Ureter (tissue), 1 donor: ENCODE measurements at regions not wholly inside any gene's neighbourhood (a gene's known extent, or its start where the extent isn't known, plus 50 kb on each side); places are given as distances from the start of the nearest gene placed in this dataset.
"Not testable (repeated sequence)": the region's sequence is repeated elsewhere in the genome, so short reads cannot be mapped to it uniquely, and the experiment has no call there.

ENCODE experiments used
- DNase-seq: peaks from one replicate; pipeline ENCODE4 v3.0.0-alpha.2; 2020; ENCODE audit warnings: low spot score
- donor health status: DM: yes; HTN: yes; CAD: no.

DNA sequence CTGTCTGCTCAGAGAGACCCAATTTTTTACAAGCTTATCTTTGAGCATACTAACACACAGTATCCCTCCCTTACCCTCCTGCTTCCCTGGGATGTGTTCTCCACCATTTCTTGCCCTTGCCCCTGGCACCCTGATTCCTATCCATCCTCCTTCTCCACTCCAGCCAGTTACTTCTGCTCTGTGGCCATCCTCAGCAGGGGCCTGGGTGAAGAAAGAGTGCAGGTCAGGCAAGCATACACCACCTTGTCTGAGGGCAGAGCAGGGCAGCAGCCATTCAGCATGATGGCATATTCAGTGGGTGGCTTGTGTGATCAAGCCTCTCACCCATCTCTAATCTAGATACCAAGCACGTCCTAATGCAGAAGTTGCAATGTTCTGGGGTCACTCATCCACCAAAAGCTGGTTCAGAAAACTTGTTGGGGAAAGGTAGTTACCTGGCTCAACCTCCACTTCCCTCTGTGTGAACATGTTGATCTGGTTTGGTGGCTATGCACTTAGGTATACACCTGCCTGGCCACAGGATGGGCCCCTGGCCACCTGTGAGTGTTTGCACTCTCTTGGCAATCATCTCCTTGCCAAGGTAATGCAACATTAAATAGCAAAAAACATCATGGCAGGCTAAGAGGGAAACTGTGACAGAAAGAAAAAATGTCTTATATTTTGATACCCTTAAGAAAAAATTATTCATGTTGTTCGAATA is 900.3 kb upstream of the MIR17HG start:
- DNase-seq, result no peak

DNA sequence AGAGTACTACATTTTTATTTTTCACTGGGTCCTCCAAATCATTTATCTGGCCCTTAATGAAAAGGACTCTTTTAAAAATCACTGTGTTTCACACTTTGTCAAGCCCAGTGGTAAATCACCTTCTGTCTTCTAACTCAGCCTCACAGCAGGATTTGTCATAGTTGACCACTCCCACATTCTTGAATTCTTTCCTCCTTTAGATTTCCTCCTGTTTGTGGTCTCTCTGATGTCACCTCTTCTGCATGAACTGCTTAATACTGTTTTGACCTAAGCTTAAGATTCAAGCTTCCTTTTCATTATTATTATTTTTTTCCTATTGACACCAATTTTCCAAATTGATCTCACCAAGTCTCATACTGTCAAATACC is 899.8 kb upstream of the MIR17HG start:
- DNase-seq, result no peak

DNA sequence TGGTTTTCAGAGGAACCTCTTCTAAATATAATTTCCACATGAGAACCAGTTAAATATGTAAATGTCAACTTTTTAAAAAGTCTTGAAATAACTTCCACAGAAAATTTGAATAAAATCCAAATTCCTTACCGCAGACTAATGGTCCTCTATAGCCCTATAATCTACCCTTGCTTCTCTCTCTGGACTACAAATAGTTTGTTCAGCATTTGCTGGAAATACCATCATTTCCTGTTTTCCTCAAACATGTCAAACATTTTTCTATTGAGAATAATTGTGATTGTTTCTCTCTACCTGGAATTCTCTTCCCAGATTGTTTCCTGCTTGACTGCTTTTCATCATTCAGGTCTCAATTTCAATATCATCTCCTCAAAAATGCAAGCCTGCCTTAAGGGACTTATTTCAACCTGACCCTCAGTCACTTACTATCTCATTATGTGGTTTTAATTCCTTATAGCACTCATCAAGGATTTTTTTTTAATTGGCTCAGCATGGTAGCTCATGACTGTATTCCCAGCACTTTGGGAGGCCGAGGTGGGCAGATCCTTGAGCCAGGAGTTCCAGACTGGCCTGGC is 898.9 kb upstream of the MIR17HG start:
- no peak for DNase-seq

DNA sequence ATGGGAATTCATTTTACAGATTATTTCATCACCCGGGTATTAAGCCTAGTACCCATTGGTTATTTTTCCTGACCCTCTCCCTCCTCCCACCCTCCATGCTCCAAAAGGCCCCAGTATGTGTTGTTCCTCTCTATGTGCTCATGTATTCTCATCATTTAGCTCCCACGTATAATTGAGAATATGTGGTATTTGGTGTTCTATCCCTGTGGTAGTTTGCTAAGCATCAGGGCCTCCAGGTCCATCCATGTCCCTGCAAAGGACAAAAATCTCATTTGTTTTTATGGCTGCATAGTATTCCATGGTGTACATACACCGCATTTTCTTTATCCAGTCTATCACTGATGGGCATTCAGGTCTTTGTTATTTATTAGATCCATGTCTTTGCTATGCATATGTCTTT is 894.1 kb upstream of the MIR17HG start:
- no peak for DNase-seq

DNA sequence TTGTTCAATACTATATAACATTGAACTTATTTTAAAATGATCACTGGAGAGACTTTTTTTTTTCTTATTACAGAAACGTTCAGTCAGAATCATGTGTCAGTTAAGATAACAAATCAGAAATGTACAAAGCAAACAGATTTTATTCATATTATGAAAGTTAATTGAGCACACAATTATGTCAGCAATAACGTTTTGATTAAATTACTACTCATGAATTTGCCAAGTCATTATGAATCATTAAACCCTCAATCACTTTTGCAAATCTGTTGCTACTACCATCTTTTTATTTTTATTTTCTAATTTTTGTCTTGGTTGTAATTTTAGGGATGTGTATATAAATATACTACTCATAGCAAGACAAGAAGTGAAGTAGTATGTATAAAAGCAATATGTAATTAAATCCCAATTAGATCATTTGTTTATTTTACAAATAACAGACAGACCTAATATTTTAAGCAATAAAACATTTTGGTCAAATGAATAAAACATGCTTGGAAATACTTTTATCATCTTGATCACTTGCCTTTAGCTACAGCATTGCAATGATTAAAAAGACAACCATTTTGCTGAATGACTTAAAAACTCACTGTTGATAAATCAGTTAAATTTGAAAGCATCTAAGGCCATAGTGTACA is 893.4 kb upstream of the MIR17HG start:
- DNase-seq, result no peak

DNA sequence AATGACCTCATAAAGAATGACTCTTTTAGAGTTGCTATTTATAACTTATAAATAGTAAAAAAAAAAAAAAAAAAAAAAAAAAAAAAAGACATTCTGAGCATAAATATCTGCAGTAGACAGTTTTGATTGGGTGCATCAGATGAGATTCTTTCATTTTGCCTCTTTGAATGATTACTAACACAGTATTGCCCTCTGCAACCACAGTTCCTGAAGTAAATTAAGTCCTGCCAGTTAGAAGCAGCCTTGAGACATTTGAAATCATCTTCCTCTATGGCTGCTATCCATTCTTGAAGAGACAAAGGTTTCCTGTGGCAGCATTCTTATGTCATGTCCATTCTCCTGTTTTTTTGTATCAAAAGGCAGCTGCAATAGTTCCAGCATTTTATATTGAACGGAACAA is 892.4 kb upstream of the MIR17HG start:
- no peak for DNase-seq

DNA sequence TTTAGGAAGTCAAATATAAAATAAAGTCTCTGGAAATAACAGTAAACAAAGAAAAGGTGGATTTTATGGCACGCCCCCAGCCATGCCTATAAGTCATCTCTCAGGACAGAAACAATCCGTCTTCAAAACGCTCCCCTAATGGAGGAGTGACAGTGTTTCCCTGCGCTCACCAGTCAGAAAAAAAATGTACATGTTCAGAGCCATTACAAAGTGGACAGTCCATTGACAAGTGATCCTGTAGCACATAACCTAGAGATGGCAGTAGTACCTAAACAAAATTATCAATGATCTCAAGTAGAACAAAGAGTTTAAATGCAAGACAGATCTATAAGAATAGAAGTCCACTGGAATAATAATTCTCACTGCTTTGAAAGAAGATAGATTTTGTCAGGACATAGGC is 891.7 kb upstream of the MIR17HG start:
- no peak for DNase-seq

DNA sequence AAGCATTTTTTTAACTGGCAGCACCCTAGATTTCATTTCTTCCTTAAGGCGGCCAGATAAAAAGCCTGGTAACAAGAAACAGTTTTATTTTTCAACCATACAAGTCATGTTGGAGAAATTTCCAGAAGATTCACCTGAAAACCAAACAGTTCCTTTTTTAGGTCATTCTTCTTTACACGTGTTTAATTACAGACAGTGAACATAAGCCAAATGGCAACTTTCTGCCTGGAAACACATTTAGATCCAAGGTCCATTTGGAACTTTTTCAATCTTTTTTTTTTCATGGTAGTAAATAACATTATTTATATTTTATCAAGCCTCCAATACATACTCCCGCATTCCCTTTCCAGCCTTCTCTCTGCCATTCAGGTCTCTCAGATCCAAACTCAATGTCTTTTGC is 886.1 kb upstream of the MIR17HG start:
- no peak for DNase-seq

DNA sequence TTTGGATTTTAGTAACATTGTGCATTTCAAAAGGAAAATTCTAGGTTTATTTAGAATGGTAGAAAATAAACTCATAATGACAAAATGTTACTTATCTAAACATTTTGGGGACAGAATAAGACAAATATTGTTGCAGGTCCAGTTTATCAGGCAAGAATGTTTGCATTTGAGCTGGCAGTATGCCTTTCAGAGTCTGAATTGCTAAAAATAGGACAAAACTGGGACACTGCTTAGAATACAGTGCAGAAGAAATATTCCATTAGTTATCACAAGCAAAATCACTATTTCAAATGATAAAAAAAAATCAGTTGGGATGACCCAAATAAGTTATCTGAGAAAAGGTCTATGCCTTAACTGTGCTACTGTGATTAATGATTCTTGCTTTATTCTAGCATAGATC is 870.3 kb upstream of the MIR17HG start:
- no peak for DNase-seq

DNA sequence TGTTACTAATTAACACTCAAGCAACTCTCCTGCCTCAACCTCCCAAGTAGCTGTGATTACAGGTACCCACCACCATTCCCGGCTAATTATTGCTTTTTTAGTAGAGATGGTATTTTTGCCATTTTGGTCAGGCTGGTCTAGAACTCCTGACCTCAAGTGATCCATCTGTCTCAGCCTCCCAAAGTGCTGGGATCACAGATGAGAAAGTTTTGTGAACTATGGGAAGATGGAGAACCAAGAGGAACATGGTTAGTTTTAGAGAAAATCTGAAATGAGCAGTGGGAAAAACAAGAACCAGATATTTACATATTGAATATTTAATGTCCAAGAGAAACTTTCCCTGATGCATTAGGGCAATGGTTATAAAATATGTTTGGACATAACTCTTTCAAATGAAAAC is 863.6 kb upstream of the MIR17HG start:
- DNase-seq, result no peak

DNA sequence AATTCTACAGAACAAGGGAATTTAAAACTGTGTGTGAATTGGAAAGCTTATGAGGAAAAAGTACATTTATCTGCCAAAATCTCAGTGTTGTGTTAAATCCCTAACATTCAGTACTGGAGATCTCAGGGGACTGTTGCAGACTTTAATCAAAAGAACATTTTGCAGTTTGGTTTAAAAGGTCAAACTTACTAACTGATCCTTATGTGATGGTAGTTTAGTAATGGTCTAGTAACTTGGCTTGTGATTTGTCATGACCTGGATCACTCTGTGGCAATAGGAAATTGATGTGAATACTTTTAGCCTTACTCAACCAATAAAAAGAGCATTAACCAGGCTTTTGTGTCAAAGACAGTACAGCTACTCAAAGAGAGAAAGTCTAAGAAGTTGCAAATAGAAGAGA is 862.1 kb upstream of the MIR17HG start:
- DNase-seq, result no peak

DNA sequence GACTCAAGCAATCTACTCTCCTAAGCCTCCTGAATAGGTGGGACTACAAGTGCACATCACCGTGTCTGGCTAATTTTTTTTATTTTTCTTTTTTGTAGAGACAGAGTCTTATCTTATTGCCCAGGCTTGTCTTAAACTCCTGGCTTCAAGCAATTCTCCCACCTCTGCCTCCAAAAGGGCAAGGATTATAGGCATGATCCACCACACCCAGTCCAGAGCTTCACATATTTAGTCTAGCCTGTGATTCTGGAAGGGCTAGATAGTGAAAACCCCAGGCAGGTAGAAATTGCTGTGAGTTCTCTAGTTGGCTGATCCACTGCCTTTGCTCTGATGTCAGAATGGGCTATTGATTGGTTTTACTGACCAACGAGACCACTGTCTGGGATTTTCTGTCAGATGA is 854.6 kb upstream of the MIR17HG start:
- DNase-seq, result no peak

DNA sequence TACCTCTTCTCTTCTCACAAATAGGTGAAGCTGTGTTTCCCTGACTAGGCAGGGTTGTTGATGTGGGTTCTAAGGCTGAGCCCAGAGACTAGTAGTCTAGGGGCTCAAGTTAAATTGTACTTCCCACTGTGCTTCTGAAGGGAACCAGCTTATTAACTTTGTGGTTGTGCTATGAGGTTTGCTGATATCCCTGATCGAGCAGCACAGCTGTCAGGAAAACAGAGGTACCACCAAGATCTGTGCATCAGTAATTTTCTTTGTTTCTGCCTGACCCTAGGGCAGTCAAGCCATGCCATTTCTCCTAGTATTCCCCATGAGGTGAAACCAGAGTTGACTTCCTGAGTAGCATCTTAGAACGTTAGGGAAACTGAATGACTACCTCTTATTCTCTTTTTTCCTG is 853.8 kb upstream of the MIR17HG start:
- DNase-seq, result no peak

DNA sequence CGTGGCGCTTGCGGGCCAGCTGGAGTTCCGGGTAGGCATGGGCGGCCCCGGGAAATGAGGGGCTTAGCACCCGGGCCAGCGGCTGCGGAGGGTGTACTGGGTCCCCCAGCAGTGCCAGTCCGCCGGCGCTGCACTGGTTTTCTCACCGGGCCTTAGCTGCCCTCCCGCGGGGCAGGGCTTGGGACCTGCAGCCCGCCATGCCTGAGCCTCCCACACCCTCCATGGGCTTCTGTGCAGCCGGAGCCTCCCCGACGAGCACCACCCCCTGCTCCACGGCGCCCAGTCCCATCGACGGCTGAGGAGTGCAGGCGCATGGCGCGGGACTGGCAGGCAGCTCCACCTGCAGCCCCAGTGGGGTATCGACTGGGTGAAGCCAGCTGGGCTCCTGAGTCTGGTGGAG is 852.6 kb upstream of the MIR17HG start:
- not testable (repeated sequence) for DNase-seq

DNA sequence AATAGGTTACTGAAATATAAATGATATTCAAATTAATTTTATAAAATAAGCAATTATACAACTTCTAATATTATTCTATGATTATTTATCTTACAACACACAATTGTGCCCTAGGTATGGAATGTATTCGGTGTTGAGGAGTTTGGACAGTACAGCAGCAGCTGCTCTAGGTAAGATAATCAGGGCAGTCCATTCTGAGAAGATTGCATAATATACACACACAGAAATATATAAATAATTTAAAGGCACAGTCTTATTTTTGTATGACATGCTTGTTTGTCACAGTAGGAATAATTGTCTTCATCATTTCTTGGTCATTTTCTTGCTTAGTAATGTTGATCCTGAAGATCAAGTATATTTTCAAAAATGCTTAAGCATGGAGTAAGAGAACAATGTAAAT is 849.4 kb upstream of the MIR17HG start:
- no peak for DNase-seq

DNA sequence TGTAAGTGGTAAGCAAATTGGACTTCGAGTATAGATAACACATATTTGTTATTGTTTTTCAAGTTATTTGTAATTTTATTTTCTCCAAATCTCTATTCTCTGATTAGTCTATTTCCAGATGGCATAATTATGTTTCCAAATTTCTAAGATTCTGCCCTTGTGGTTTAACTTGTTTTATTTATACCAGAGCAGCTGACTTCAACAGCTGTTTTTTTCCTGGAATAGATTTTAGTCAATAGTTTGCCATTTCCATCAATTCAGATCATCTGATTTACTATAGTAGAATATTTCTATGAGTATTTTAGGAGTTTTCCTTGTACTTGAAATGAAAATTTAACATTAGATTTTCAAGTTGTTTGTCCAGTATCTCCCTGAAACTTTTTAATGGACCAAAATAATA is 848.7 kb upstream of the MIR17HG start:
- no peak for DNase-seq

DNA sequence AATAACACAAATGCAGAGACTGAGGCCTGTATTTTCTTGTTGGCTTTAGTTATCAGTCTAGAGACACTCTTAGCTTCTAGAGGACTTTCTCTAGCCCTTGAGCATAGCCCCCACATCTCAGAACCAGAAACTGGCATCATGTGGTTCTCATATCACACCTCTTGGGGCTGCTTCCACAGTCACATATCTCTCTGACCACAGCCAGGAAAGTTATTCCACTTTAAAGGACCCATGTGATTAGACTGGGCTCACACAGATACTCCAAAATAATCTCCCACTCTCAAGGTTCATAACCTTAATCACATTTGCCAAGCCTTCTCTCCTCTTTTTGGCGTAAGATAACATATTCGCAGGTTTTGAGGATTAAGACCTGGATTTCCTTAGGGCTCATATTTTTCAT is 846.9 kb upstream of the MIR17HG start:
- DNase-seq, result no peak

DNA sequence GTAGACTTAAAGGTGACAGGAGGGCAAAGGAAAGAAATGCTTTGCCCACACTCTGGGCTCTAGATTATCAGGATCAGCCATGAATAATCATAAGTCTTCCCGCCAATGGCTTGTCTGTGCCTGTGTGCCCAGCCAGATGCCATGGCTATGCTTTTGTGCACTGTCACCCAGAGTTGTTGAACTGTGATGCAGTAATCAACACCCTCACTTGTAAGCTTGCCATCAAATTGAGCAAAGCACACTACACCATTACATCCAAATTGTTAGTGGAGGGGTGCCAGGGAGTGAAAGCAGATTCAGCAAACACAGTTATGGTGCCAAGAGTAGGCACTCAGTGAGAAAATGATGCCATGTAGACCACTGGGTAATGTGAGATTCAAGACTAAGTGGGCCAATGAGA is 845.3 kb upstream of the MIR17HG start:
- no peak for DNase-seq

DNA sequence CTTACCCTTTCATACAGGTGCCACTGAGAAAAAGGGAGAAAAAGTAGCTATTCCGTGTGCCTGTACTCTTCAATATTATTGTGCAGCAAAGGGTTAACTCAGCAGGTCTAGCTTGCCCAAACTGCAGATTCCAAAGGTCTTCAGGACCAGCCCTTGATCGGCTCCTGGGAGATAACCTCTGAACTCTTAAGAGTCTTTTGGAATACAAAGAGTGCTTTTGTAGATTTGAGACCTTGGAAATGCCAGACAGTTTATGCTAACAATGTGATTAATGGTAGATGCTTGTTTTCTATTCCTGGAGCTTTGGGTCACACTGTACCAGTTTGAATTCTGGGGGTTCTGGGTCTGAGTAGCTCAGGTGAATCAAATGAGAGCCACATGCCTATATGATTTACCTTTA is 844.7 kb upstream of the MIR17HG start:
- DNase-seq, result no peak

DNA sequence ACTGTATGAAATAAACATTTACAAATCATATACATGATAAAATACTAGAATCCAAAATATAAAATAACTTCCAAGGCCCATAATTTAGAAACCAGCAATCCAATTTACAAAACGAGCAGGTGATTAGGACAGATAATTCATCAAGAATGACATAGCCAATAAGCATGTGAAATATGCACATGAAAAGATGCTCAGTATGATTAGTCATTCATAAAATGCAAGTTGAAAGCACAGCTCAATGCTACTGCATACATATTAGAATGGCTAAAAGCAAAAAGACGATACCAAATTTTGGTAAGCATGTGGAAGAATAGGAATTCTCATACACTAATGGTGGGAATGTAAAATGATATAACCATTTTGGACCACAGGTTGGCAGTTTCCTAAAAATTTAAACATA is 837.2 kb upstream of the MIR17HG start:
- DNase-seq, result no peak

DNA sequence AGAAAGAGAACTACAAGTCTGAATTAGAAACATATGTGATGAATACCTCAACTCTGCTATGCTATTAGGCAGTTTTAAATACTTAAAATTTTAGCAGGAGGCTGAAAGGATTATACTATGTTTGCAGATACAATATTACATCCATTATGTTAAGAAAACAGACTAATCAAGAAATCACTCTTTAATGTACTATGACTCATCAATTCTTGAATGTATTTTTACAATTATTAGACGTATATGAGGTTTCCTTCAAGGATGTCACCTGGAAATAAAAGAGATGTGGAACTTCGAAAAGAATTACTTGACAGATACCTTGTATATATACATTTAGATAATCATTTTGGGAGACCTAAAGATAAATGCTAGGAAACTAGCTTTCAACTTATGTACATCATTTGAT is 835.6 kb upstream of the MIR17HG start:
- DNase-seq, result no peak

DNA sequence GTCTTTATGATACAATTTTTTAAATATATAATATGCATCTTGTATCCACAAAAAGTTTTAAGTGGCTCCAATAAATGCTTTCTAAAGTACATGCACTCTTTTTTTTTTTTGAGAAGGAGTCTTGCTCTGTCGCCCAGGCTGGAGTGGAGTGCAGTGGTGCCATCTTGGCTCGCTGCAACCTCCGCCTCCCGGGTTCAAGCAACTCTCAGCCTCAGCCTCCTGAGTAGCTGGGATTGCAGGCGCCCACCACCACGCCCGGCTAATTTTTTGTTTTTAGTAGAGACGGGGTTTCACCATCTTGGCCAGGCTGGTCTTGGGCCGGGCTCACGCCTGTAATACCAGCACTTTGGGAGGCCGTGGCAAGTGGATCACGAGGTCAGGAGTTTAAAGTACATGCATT is 832.8 kb upstream of the MIR17HG start:
- DNase-seq, result not testable (repeated sequence)

DNA sequence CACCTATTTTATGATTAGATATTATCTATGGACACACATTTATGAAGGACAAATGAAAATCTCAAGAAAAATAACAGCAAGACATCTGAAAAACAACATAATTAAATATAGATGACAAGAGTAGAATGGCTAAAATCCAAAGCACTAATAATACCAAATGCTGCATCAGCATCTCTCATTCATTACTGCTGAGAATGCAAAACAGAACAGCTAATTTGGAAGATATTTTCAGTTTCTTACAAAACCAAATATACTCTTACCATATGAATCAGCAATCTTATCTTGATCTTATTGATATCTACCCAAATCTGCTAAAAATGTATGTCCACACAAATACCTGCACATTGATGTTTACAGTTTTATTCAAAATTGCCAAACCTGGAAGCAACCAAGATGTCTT is 829.1 kb upstream of the MIR17HG start:
- no peak for DNase-seq

DNA sequence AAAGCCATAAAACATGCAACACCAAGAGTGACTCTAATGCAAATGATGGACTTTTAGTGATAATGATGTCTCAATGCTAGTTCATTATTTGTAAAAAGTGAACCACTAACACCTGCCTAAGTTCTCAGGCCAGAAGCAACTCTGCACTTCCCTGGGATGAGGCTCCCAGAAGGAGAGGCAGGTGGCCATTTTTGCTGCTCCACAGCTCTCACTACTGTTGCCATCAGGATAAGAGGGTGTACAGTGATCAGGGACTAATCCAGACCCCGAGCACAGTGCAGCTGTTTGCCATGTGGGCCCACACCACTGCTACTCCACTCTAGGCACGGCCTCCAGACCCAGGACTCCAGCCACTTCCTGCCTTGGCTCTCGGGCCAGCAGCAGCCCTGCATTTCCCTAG is 828.3 kb upstream of the MIR17HG start:
- no peak for DNase-seq
